T47D (cell line): ENCODE measurements at regions not wholly inside any gene's neighbourhood (a gene's known extent, or its start where the extent isn't known, plus 50 kb on each side); places are given as distances from the start of the nearest gene placed in this dataset.
A peak's percentile ranks its signal among the peaks of the same experiment; 100 is the strongest.
"Not testable (repeated sequence)": the region's sequence is repeated elsewhere in the genome, so short reads cannot be mapped to it uniquely, and the experiment has no call there.

Experiments
- DNase-seq, 2 experiments: peaks; one replicate each; pipeline versions ENCODE4 v3.0.0 to v3.0.0-alpha.2; 2011 to 2012; ENCODE audit warnings: low read depth in 1 of 2, low spot score in 1 of 2
- JUND ChIP-seq: IDR thresholded peaks from 2 replicates; pipeline ENCODE4 v1.6.1; 2012; ENCODE audit warnings: low read depth
- in situ Hi-C: cut with HindIII; loops from 2 replicates; pipeline ENCODE4 v1.10.0; 2016; ENCODE audit warnings: low sequenced_read_pairs, low pct_unique_long_range_greater_than_20kb

DNA sequence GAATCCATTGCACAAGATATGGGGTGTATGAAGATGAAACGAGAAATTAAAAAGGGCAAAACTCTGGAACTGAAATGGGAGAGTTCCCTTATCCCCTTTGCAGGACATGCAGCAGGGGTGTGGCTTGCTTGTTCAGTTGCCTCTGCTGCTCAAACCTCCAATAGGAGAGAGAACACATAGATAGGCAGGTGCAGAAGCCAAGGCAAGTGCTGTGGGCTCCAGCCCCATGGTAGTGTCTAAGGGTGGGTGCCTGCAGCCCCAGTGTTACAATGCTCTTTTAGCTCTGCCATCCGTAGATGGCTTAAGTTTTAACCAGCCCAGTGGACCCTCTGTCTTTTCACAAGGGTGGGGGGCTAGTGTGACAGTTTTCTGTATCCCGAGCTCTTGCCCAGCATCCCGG lies 69.7 kb downstream of the CMAS start:
- in situ Hi-C loops = no loop called here
- no peak for TF ChIP-seq JUND
- no peak for DNase-seq

DNA sequence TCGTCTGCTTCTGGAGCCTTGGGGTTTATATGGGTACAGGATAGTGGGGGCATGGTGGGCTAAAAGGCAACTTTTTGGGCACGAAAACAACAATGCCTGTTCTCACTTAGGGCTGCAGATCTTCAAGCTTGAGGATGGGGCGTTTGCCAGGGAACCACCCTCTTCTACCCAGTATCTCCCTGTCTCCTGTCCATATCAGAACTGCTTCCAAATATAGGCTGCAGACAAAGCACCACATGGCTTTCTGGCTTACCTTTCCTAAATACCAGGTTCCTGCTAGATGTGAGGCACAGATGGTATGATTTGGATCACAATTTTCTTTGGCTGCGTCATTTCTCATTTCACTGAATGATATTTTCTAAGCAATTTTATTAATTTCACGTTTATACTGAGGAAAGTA lies 70.4 kb downstream of the CMAS start:
- no peak for DNase-seq
- no peak for TF ChIP-seq JUND
- in situ Hi-C loops = no loop called here

DNA sequence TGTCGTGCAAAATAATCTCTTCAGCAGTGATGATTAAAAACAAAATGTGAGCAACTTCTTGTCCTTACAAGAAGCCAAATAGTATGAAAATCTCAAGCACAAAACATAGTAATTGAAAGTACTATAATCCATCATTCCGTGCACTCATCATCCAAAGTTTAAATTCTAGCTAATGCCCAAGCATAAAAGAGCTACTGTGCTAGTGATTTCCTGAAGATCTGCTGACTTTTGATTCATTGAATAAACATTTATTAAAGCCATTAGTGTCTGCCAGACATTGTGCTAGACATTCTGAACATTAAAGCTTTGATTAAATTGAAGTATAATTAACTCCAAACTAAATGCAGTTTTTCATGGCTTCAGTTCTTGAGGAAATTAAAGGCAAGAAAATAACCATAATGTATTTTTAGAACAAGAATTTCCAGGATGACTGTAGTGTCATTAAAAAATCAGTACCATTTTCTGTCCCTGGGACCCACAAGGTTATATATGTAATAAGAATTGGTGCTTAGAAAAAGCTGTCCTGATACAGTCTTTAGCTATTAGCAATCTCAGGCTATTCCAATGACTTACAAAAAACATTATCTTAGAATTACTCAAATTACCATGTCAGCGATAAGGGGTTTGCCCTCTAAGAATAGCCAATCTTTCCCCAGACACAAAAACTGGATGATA lies 71.7 kb downstream of the CMAS start:
- no peak for DNase-seq
- no peak for TF ChIP-seq JUND
- in situ Hi-C loops = no loop called here

DNA sequence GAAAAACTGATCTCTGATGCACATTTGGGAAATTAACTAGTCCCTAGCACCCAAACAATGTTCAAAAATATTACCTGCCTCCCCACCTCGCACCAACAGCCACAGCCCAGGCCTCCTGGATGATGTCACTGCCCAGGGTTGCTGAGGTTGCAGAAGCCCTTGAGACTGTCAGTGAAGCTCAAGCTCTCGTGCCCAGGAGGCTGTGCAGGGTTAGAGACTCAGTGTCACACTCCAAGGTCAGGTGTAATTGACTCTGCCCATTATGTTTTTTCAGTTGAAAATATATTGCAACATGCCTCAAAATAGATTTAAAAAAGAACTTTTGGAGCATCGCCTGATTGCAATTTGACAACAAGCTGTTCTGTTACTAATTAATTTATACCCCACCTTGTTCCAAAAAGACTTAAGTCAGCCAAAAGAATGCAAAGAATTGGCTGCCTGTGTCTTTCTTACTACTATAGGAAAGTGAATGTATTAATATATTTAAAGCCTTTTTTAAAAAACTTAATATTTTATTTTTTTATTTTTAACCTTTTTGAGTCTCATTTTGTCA lies 72.3 kb downstream of the CMAS start:
- in situ Hi-C loops = no loop called here

DNA sequence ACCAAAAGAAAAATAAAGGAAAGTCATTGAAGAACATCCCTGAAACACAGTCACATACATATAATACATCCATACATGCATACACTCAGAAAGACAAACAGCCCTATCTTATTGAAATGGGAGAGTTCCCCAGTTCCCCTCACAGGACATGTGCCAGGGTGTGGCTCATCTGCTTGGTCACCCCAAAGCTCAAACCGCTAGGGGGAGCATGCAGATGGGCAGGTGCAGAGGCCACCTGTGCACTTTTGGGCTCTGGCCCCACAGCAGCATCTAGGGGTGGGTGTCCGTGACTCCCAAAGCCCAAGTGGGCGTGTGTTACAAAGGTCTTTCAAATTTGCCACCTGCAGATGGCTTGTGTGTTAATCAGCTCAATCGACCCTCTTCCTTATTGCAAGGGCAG lies 75.2 kb downstream of the CMAS start:
- DNase-seq = peak in 1 of 2 experiments; percentile 64
- in situ Hi-C loops = no loop called here
- TF ChIP-seq JUND = no peak

More for the DNA sequence above, 72.3 kb downstream of the CMAS start:
- TF ChIP-seq JUND = no peak
- no peak for DNase-seq

DNA sequence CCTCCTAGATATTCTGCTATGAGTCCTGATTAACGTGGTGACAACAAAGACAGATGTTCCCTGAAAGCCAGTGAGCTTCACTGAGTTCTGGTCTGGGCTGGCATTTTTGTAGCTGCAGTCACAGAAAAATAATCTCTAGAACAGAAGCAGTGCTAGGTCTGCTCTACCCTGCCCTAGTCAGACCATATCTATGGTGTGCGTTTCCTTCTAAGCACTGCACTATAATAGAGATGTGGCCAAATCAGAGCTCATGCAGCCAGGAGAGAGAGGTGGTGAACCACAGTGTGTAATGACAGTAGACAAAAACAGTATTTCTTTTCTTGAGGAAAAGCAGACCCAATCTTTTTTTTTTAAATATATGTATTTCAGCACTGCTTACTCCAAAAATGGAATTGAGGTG lies 76.3 kb downstream of the CMAS start:
- no peak for DNase-seq
- in situ Hi-C loops = no loop called here
- no peak for TF ChIP-seq JUND

DNA sequence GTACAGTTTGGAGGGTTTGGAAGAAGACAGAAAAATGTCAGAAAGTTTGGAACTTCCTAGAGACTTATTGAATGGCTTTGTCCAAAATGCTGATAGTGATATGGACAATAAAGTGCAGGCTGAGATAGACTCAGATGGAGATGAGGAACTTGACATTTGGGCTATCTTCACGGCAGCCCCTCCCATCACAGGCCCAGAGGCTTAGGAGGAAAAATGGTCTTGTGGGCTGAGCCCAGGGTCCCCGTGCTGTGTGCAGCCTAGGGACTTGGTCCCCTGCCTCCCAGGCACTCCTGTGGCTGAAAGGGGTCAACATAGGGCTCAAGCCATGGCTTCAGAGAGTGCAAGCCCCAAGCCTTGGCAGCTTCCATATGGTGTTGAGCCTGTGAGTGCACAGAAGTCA lies 79.0 kb downstream of the CMAS start:
- DNase-seq = no peak
- no peak for TF ChIP-seq JUND
- in situ Hi-C loops = no loop called here

DNA sequence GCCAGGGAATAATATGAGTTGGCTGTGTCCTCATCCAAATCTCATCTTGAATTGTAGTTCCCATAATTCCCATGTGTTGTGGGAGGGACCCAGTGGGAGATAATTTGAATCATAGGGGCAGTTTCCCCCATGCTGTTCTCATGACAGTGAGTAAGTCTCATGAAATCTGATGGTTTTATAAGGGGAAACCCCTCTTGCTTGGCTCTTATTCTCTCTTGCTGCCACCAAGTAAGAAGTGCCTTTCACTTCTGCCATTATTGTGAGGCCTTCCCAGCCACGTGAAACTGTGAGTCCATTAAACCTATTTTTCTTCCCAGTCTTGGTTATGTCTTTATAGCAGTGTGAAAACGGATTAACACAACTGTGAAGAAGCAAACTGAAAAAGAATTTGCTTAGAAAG lies 80.1 kb downstream of the CMAS start:
- in situ Hi-C loops = not testable (repeated sequence)

DNA sequence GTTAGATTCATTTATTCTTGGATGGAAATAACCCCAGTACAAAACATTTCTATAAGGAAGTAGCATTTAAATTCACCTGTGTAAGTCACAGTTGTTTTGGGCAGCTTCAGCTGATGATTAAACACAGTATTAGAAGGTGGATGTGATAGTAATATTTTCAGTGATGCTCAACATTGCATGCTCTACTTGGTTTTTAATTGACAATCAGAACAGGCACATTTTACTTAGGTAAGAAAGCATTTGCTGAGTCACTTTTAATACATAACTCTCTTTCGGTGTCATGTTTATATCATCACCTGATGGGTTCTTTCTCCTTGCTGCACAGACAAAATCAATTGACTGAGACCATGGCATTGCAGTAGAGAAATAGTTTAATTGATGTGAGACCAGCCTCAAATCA lies 80.7 kb downstream of the CMAS start:
- DNase-seq = no peak
- TF ChIP-seq JUND = no peak
- in situ Hi-C loops = no loop called here

More for the DNA sequence above, 80.1 kb downstream of the CMAS start:
- DNase-seq = not testable (repeated sequence)

DNA sequence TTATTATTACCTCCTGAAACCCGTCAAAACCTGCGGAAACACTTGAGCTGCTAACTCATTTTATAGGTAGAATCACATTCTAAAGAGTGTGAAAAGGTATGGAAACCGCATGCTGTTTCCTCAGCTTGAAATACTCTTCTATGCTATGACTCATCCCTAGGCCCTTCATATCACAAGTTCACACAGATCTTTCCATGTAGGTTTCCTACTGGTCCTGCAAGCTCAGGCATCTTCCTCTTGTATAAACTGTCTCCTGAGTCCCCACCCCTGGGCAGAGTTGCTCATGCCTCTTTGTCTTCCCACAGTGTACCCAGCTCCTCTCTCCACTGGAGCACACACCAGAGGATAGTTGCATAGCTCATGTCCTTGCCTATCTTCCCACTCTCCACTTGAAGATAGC lies 84.7 kb downstream of the CMAS start:
- in situ Hi-C loops = no loop called here
- no peak for TF ChIP-seq JUND
- no peak for DNase-seq

DNA sequence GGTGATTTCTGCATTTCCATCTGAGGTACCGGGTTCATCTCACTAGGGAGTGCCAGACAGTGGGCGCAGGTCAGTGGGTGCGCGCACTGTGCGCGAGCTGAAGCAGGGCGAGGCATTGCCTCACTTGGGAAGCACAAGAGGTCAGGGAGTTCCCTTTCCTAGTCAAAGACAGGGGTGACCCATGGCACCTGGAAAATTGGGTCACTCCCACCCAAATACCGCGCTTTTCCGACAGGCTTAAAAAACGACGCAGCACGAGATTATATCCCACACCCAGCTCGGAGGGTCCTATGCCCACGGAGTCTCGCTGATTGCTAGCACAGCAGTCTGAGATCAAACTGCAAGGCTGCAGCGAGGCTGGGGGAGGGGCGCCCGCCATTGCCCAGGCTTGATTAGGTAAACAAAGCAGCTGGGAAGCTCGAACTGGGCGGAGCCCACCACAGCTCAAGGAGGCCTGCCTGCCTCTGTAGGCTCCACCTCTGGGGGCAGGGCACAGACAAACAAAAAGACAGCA lies 90.6 kb downstream of the CMAS start:
- in situ Hi-C loops, DNase-seq: not testable (repeated sequence)
